Stimulated activated CD4-positive, alpha-beta T cell treated with anti-CD3 and anti-CD28 coated beads, TNF-alpha, amount 100 ng/mL, for 1 hour (primary cell): ENCODE measurements at regions not wholly inside any gene's neighbourhood (a gene's known extent, or its start where the extent isn't known, plus 50 kb on each side); places are given as distances from the start of the nearest gene placed in this dataset.
"Not testable (repeated sequence)": the region's sequence is repeated elsewhere in the genome, so short reads cannot be mapped to it uniquely, and the experiment has no call there.

Experiments used
- DNase-seq, 3 donors: peaks; one replicate each; pipeline ENCODE4 v3.0.0-alpha.2; 2020; ENCODE audit warnings: low read depth in 3 of 3, low spot score in 1 of 3

GRCh38 chr16:51287121-51287755 is 136.2 kb upstream of the SALL1 start:
- DNase-seq: no peak

GRCh38 chr16:51286272-51286671 is 135.2 kb upstream of the SALL1 start:
- DNase-seq: no peak

GRCh38 chr16:51276336-51276735 is 125.3 kb upstream of the SALL1 start:
- DNase-seq: no peak

GRCh38 chr16:51272420-51272819 is 121.3 kb upstream of the SALL1 start:
- DNase-seq: no peak

- no peak for DNase-seq
These were observed 120.2 kb upstream of the SALL1 start for GRCh38 chr16:51271156-51271701.

GRCh38 chr16:51268237-51268636 is 117.2 kb upstream of the SALL1 start:
- DNase-seq: no peak

GRCh38 chr16:51267681-51268080 is 116.6 kb upstream of the SALL1 start:
- DNase-seq: no peak

- DNase-seq: no peak
These were observed 111.4 kb upstream of the SALL1 start for GRCh38 chr16:51262428-51262827.

GRCh38 chr16:51261919-51262318 is 110.8 kb upstream of the SALL1 start:
- DNase-seq: no peak

- DNase-seq: no peak
These were observed 104.4 kb upstream of the SALL1 start for GRCh38 chr16:51255349-51255972.

- DNase-seq: not testable (repeated sequence)
These were observed 103.3 kb upstream of the SALL1 start for GRCh38 chr16:51254390-51254789.

GRCh38 chr16:51248217-51248616 is 97.1 kb upstream of the SALL1 start:
- DNase-seq: no peak

GRCh38 chr16:51245658-51245995 is 94.6 kb upstream of the SALL1 start:
- DNase-seq: no peak

- no peak for DNase-seq
These were observed 94.0 kb upstream of the SALL1 start for GRCh38 chr16:51244887-51245657.

GRCh38 chr16:51243936-51244436 is 92.9 kb upstream of the SALL1 start:
- no peak for DNase-seq

- DNase-seq: no peak
These were observed 91.4 kb upstream of the SALL1 start for GRCh38 chr16:51242296-51242994.

- no peak for DNase-seq
These were observed 88.1 kb upstream of the SALL1 start for GRCh38 chr16:51239196-51239595.

- DNase-seq: no peak
These were observed 86.8 kb upstream of the SALL1 start for GRCh38 chr16:51237861-51238378.

- no peak for DNase-seq
These were observed 86.1 kb upstream of the SALL1 start for GRCh38 chr16:51237207-51237606.

- DNase-seq: no peak
These were observed 85.5 kb upstream of the SALL1 start for GRCh38 chr16:51236583-51236982.

GRCh38 chr16:51231702-51232101 is 80.6 kb upstream of the SALL1 start:
- DNase-seq: no peak
